ENCODE measurements at regions not wholly inside any gene's neighbourhood (a gene's known extent, or its start where the extent isn't known, plus 50 kb on each side); places are given as distances from the start of the nearest gene placed in this dataset.

DNA sequence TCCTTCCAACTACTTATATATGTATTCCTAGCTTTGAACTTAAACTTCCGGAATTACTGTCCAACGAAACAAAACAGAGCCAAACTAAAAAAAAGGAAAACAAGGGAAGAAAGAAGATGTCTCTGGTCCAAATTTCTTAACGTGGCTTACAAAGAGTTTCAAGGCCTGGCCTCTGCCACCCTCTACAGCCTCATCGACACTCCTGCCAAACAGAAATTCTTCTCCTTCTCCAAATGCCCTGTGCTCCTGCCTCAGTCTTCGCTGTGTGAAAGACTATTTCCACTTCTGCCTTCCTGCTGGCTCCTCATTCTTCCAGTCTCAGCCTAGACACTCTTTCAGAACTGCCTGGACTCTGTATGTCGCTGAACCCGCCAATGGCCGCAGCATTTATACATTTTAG, 249.2 kb downstream of the TXNL1 start:
- Histone ChIP-seq H3K27me3 (replicated peaks in 1 of 2; ENCODE audit: control insufficient read depth in 2 of 2, insufficient read depth in 2 of 2, low read length in 1 of 2) (no peaks in the 10 kb centered on the region), H4K20me1 (ENCODE audit: control insufficient read depth, insufficient read depth) (no peaks in the 10 kb centered on the region), H3K36me3 (ENCODE audit: control insufficient read depth in 2 of 2, insufficient read depth in 2 of 2, low read length in 1 of 2) (no peaks in the 10 kb centered on the region), H3K79me2 (ENCODE audit: control insufficient read depth, insufficient read depth, low read length) (no peaks in the 10 kb centered on the region), H2AFZ (ENCODE audit: control insufficient read depth, low read depth, low read length) (no peak overlapping the region), H3K4me3 (no peak overlapping the region), H3K27ac (ENCODE audit: control insufficient read depth, insufficient read depth) (no peak overlapping the region), H3K4me2 (ENCODE audit: control insufficient read depth, insufficient read depth) (no peak overlapping the region), H3K4me1 (ENCODE audit: control insufficient read depth, insufficient read depth, low read length) (no peaks in the 10 kb centered on the region), H3K9ac (ENCODE audit: control insufficient read depth, insufficient read depth, low read length) (no peak overlapping the region), H3K9me3 (replicated peaks; ENCODE audit: control insufficient read depth, insufficient read depth, low read length) (no peaks in the 10 kb centered on the region)
- in situ Hi-C loops (cut with MboI): no loop called here
- ATAC-seq (no peak), FAIRE-seq (no peak), DNase-seq (ENCODE audit: low read depth, low spot score) (no peak)
- ChIA-PET RAD21 (ENCODE audit: unreplicated experiment) (no interaction called here), POLR2A (no interaction called here), CTCF (no interaction called here), SMC1A (ENCODE audit: uncharacterized antibody, unreplicated experiment) (no interaction called here)
- no TSS peak for BruUV-seq (replicated peaks)
- TF ChIP-seq SIN3A (IDR thresholded peaks at IDR 0.05; ENCODE audit: low read depth, low read length): no peak
- TF ChIP-seq DPF2 (IDR thresholded peaks at IDR 0.05): no peak
- TF ChIP-seq ZNF24 (IDR thresholded peaks at IDR 0.05): no peak
- TF ChIP-seq, protein P1, sequence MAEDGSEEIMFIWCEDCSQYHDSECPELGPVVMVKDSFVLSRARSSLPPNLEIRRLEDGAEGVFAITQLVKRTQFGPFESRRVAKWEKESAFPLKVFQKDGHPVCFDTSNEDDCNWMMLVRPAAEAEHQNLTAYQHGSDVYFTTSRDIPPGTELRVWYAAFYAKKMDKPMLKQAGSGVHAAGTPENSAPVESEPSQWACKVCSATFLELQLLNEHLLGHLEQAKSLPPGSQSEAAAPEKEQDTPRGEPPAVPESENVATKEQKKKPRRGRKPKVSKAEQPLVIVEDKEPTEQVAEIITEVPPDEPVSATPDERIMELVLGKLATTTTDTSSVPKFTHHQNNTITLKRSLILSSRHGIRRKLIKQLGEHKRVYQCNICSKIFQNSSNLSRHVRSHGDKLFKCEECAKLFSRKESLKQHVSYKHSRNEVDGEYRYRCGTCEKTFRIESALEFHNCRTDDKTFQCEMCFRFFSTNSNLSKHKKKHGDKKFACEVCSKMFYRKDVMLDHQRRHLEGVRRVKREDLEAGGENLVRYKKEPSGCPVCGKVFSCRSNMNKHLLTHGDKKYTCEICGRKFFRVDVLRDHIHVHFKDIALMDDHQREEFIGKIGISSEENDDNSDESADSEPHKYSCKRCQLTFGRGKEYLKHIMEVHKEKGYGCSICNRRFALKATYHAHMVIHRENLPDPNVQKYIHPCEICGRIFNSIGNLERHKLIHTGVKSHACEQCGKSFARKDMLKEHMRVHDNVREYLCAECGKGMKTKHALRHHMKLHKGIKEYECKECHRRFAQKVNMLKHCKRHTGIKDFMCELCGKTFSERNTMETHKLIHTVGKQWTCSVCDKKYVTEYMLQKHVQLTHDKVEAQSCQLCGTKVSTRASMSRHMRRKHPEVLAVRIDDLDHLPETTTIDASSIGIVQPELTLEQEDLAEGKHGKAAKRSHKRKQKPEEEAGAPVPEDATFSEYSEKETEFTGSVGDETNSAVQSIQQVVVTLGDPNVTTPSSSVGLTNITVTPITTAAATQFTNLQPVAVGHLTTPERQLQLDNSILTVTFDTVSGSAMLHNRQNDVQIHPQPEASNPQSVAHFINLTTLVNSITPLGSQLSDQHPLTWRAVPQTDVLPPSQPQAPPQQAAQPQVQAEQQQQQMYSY (CRISPR knock-in tag; IDR thresholded peaks at IDR 0.05): no peak
- TF ChIP-seq RUNX3 (IDR thresholded peaks at IDR 0.05; ENCODE audit: low read length): no peak
- TF ChIP-seq CHD4 (IDR thresholded peaks at IDR 0.05): no peak
- TF ChIP-seq, protein P2, sequence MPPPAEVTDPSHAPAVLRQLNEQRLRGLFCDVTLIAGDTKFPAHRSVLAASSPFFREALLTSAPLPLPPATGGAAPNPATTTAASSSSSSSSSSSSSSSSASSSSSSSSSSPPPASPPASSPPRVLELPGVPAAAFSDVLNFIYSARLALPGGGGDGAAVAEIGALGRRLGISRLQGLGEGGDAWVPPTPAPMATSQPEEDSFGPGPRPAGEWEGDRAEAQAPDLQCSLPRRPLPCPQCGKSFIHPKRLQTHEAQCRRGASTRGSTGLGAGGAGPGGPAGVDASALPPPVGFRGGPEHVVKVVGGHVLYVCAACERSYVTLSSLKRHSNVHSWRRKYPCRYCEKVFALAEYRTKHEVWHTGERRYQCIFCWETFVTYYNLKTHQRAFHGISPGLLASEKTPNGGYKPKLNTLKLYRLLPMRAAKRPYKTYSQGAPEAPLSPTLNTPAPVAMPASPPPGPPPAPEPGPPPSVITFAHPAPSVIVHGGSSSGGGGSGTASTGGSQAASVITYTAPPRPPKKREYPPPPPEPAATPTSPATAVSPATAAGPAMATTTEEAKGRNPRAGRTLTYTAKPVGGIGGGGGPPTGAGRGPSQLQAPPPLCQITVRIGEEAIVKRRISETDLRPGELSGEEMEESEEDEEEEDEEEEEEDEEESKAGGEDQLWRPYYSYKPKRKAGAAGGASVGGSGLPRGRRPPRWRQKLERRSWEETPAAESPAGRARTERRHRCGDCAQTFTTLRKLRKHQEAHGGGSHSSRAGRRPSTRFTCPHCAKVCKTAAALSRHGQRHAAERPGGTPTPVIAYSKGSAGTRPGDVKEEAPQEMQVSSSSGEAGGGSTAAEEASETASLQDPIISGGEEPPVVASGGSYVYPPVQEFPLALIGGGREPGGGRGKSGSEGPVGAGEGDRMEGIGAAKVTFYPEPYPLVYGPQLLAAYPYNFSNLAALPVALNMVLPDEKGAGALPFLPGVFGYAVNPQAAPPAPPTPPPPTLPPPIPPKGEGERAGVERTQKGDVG (CRISPR knock-in tag; IDR thresholded peaks at IDR 0.05): no peak
- TF ChIP-seq, protein P3, sequence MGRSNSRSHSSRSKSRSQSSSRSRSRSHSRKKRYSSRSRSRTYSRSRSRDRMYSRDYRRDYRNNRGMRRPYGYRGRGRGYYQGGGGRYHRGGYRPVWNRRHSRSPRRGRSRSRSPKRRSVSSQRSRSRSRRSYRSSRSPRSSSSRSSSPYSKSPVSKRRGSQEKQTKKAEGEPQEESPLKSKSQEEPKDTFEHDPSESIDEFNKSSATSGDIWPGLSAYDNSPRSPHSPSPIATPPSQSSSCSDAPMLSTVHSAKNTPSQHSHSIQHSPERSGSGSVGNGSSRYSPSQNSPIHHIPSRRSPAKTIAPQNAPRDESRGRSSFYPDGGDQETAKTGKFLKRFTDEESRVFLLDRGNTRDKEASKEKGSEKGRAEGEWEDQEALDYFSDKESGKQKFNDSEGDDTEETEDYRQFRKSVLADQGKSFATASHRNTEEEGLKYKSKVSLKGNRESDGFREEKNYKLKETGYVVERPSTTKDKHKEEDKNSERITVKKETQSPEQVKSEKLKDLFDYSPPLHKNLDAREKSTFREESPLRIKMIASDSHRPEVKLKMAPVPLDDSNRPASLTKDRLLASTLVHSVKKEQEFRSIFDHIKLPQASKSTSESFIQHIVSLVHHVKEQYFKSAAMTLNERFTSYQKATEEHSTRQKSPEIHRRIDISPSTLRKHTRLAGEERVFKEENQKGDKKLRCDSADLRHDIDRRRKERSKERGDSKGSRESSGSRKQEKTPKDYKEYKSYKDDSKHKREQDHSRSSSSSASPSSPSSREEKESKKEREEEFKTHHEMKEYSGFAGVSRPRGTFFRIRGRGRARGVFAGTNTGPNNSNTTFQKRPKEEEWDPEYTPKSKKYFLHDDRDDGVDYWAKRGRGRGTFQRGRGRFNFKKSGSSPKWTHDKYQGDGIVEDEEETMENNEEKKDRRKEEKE (IDR thresholded peaks at IDR 0.05): no peak
- no peak for TF ChIP-seq CREB1 (IDR thresholded peaks at IDR 0.05; ENCODE audit: low read depth)
- intact Hi-C loops (cut with micrococcal nuclease; ENCODE audit: unreplicated experiment): no loop called here
- WGBS (ENCODE audit: insufficient coverage, insufficient replicate concordance, low lambda C conversion rate, missing lambda C conversion rate): 39% methylated on average over 8 of the region's 8 CpGs
